HCT116 (cell line): ENCODE measurements at regions not wholly inside any gene's neighbourhood (a gene's known extent, or its start where the extent isn't known, plus 50 kb on each side); places are given as distances from the start of the nearest gene placed in this dataset.

Experiments
- ATAC-seq: fragments of 200-7000 bp; cut with Tn5 transposase; 2 replicates; pipeline ENCODE4 v1.9.1; 2020; ENCODE audit warnings: mild to moderate bottlenecking, moderate library complexity
- BruUV-seq: library from RNA; stranded (reverse); fragments of 400-500 nt; replicated peaks from 2 replicates; lab custom pipeline; 2021; lab: Mats Ljungman, UMichigan
- CTCF ChIA-PET: fragments of 300-600 bp; sonication (Branson Sonifier 250); formaldehyde crosslinking; loops from one replicate; lab custom pipeline; 2021; ENCODE audit warnings: antibody characterized with exemption; lab: Charles Lee
- POLR2A ChIA-PET: fragments of 300-600, 350-600 bp; sonication (Branson Sonifier 250); formaldehyde crosslinking; loops from one replicate; lab custom pipeline; 2021; ENCODE audit warnings: antibody characterized with exemption; lab: Charles Lee
- RAD21 ChIA-PET, 2 experiments: fragments of 300-600 bp; sonication (Branson Sonifier 250); formaldehyde crosslinking; loops; one replicate each; lab custom pipeline; 2023; ENCODE audit warnings: low total read pairs in 2 of 2; ENCODE audit not compliant: uncharacterized antibody in 2 of 2, unreplicated experiment in 2 of 2, low non-redundant PET in 1 of 2; lab: Charles Lee
- DNase-seq: peaks from one replicate; pipeline ENCODE4 v3.0.0-alpha.2; 2010; ENCODE audit warnings: low read depth, low spot score
- H2AFZ ChIP-seq: fragments of 200-600 bp; shearing (Covaris generic), sonication (generic); 2 replicates; pipeline ENCODE4 v1.6.1; 2017; ENCODE audit warnings: low read depth, mixed run types, mixed read lengths, antibody characterized with exemption, low read length; ENCODE audit not compliant: poor library complexity, severe bottlenecking
- H3K27ac ChIP-seq: 2 replicates; pipeline ENCODE4 v1.5.1; 2012; ENCODE audit warnings: low read depth, low read length
- H3K27me3 ChIP-seq: fragments of 200-600 bp; sonication (generic); 2 replicates; pipeline ENCODE4 v1.6.1; 2016; ENCODE audit warnings: mixed run types, low read length, mixed read lengths; ENCODE audit not compliant: insufficient read depth
- H3K36me3 ChIP-seq, 2 experiments: fragments of 200-500 bp in 1 of 2; fragments of 200-600 bp in 1 of 2; sonication (Bioruptor generic) in 1 of 2; sonication (generic) in 1 of 2; 2 replicates each; pipeline versions ENCODE4 v1.5.1 to v1.6.1; 2014 to 2016; ENCODE audit warnings: low read length in 2 of 2, inconsistent platforms in 1 of 2, mixed read lengths in 1 of 2, mixed run types in 1 of 2; ENCODE audit not compliant: insufficient read depth in 2 of 2, control insufficient read depth in 1 of 2
- H3K4me1 ChIP-seq, 2 experiments: fragments of 200-600 bp in 1 of 2; sonication (generic) in 1 of 2; 2 replicates each; pipeline versions ENCODE4 v1.5.1 to v1.6.1; 2012 to 2017; ENCODE audit warnings: low read length in 2 of 2, inconsistent platforms in 1 of 2, mild to moderate bottlenecking in 1 of 2, mixed read lengths in 1 of 2, mixed run types in 1 of 2, moderate library complexity in 1 of 2; ENCODE audit not compliant: insufficient read depth in 2 of 2, control insufficient read depth in 1 of 2
- H3K4me2 ChIP-seq: fragments of 200-600 bp; sonication (generic); 2 replicates; pipeline ENCODE4 v1.6.1; 2017; ENCODE audit warnings: mixed run types, low read length, mixed read lengths
- H3K4me3 ChIP-seq, 2 experiments: fragments of 200-600 bp in 1 of 2; sonication (generic) in 1 of 2; replicated peaks in 1 of 2; 2 replicates each; pipeline ENCODE4 v1.5.1; 2011 to 2016; ENCODE audit warnings: low read length in 2 of 2, control low read depth in 1 of 2, low read depth in 1 of 2, mild to moderate bottlenecking in 1 of 2, mixed read lengths in 1 of 2, mixed run types in 1 of 2
- H3K79me2 ChIP-seq: fragments of 200-600 bp; sonication (generic); 2 replicates; pipeline ENCODE4 v1.6.1; 2017; ENCODE audit warnings: mild to moderate bottlenecking, mixed run types, low read length, moderate library complexity, mixed read lengths; ENCODE audit not compliant: insufficient read depth
- H3K9ac ChIP-seq: fragments of 200-600 bp; sonication (generic); 2 replicates; pipeline ENCODE4 v1.6.1; 2016; ENCODE audit warnings: low read length, mixed read lengths
- H3K9me2 ChIP-seq: fragments of 200-600 bp; sonication (generic), shearing (Covaris generic); 2 replicates; pipeline ENCODE4 v1.6.1; 2017; ENCODE audit warnings: mixed run types, mild to moderate bottlenecking, moderate library complexity; ENCODE audit not compliant: insufficient read depth
- H3K9me3 ChIP-seq, 2 experiments: fragments of 200-500 bp in 1 of 2; fragments of 200-600 bp in 1 of 2; sonication (Bioruptor generic) in 1 of 2; sonication (generic) in 1 of 2; 2 replicates each; pipeline ENCODE4 v1.6.1; 2014 to 2017; ENCODE audit warnings: low read length in 2 of 2, mixed read lengths in 2 of 2, inconsistent platforms in 1 of 2, low read depth in 1 of 2, mild to moderate bottlenecking in 1 of 2, mixed run types in 1 of 2, moderate library complexity in 1 of 2; ENCODE audit not compliant: control insufficient read depth in 1 of 2, insufficient read depth in 1 of 2
- H4K20me1 ChIP-seq: fragments of 200-600 bp; sonication (generic), shearing (Covaris generic); 2 replicates; pipeline ENCODE4 v1.6.1; 2017; ENCODE audit warnings: mixed run types, mild to moderate bottlenecking, moderate library complexity; ENCODE audit not compliant: insufficient read depth
- EZH2 ChIP-seq: fragments of 200-600 bp; sonication (generic); IDR thresholded peaks from 2 replicates; pipeline ENCODE4 v1.6.1; 2017; ENCODE audit warnings: antibody characterized with exemption, mixed run types
- FOSL1 ChIP-seq: IDR thresholded peaks from 2 replicates; pipeline ENCODE4 v1.6.1; 2012; ENCODE audit warnings: low read depth
- JUND ChIP-seq: IDR thresholded peaks from 2 replicates; pipeline ENCODE4 v1.6.1; 2012
- POLR2AphosphoS5 ChIP-seq: IDR thresholded peaks from 2 replicates; pipeline ENCODE4 v1.6.1; 2011; ENCODE audit warnings: mild to moderate bottlenecking, low read depth, low read length, moderate library complexity
- SP1 ChIP-seq: IDR thresholded peaks from 2 replicates; pipeline ENCODE4 v1.6.1; 2012; ENCODE audit warnings: low read depth
- SRF ChIP-seq: IDR thresholded peaks from 2 replicates; pipeline ENCODE4 v1.6.1; 2012; ENCODE audit warnings: low read depth
- ZFX ChIP-seq: fragments of 450-650 bp; IDR thresholded peaks from 2 replicates; pipeline ENCODE4 v1.6.1; 2017
- intact Hi-C: fragments of 100-400 bp; cut with micrococcal nuclease; formaldehyde crosslinking; loops from 2 replicates; pipeline ENCODE4 v1.10.0; 2022
- TF ChIP-seq, protein P1 (sequence below): IDR thresholded peaks from 2 replicates; pipeline ENCODE4 v1.6.1; 2012
- TF ChIP-seq, protein P2 (sequence below): IDR thresholded peaks from 2 replicates; pipeline ENCODE4 v1.6.1; 2012; ENCODE audit warnings: low read depth
- TF ChIP-seq, protein P3 (sequence below), 3 experiments: fragments of 200-600 bp in 1 of 3; sonication (generic) in 1 of 3; IDR thresholded peaks in 2 of 3; conservative IDR thresholded peaks in 1 of 3; 2 replicates each; pipeline ENCODE4 v1.5.1; 2012 to 2017; ENCODE audit warnings: low read depth in 2 of 3, low read length in 2 of 3, antibody characterized with exemption in 1 of 3, borderline replicate concordance in 1 of 3, control low read depth in 1 of 3, mild to moderate bottlenecking in 1 of 3, mixed read lengths in 1 of 3, mixed run types in 1 of 3, moderate library complexity in 1 of 3; ENCODE audit not compliant: insufficient read depth in 1 of 3
- TF ChIP-seq, protein P4 (sequence below): IDR thresholded peaks from 2 replicates; pipeline ENCODE4 v1.6.1; 2012

DNA sequence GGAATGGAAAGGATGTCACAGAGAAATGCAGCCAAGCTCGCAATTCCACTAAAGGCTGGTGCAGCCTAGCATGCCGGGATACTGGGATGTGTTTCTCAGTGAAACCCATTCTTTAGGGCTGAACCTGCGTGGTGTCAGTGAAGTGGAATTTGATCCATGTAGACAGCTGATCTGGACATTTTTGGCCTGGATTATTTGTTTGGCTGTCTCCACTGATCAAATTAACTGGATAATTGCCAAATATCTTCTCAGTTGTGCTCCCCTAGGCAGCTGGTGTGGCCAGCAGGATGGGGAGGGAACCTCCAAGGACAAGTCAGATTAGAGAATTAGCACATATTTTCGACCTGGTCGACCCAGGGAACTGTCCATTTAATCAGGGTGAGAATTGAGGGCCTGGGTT lies 318.4 kb downstream of the RPS6KC1 start (continued):
- no peak for TF ChIP-seq POLR2AphosphoS5
- TF ChIP-seq, protein P1, sequence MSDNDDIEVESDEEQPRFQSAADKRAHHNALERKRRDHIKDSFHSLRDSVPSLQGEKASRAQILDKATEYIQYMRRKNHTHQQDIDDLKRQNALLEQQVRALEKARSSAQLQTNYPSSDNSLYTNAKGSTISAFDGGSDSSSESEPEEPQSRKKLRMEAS, result no peak
- no peak for TF ChIP-seq JUND
- TF ChIP-seq ZFX, result no peak
- TF ChIP-seq, protein P2, sequence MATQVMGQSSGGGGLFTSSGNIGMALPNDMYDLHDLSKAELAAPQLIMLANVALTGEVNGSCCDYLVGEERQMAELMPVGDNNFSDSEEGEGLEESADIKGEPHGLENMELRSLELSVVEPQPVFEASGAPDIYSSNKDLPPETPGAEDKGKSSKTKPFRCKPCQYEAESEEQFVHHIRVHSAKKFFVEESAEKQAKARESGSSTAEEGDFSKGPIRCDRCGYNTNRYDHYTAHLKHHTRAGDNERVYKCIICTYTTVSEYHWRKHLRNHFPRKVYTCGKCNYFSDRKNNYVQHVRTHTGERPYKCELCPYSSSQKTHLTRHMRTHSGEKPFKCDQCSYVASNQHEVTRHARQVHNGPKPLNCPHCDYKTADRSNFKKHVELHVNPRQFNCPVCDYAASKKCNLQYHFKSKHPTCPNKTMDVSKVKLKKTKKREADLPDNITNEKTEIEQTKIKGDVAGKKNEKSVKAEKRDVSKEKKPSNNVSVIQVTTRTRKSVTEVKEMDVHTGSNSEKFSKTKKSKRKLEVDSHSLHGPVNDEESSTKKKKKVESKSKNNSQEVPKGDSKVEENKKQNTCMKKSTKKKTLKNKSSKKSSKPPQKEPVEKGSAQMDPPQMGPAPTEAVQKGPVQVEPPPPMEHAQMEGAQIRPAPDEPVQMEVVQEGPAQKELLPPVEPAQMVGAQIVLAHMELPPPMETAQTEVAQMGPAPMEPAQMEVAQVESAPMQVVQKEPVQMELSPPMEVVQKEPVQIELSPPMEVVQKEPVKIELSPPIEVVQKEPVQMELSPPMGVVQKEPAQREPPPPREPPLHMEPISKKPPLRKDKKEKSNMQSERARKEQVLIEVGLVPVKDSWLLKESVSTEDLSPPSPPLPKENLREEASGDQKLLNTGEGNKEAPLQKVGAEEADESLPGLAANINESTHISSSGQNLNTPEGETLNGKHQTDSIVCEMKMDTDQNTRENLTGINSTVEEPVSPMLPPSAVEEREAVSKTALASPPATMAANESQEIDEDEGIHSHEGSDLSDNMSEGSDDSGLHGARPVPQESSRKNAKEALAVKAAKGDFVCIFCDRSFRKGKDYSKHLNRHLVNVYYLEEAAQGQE, result no peak
- TF ChIP-seq FOSL1, result no peak
- no peak for TF ChIP-seq SP1

DNA sequence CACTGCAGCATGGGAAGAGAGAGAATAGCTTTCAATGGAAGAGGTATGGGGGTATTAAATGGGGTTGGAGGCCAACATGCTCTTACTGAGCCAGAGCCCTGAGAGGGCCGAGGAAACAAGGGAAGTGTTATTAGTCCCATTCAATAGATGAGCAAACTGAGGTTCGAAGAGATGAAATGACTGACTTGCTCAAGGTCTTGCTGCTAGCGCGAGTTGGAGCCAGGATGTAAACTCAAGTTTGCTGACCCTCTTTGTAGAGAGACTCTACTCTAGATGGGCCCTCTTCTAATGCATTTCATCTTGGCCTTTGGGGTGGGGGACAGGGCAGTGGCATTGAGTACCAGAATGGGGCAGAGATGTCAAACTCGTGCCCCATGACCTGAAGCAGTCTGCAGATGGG lies 319.5 kb downstream of the RPS6KC1 start:
- intact Hi-C loops, result loop anchor here (5.0 kb wide), 1 partner anchor 957 kb away; no protein-coding TSS in a partner anchor
- no peak for DNase-seq
- no peaks in the 10 kb centered on the region for H3K79me2 ChIP-seq
- no peaks in the 10 kb centered on the region; the same call in 1 of the 2 replicates for H3K27me3 ChIP-seq
- H3K4me3 ChIP-seq, result no peak overlapping the region
- H3K9me3 ChIP-seq, result no peaks in the 10 kb centered on the region
- RAD21 ChIA-PET, result no interaction called here
- no TSS peak for BruUV-seq
- H3K27ac ChIP-seq, result no peak overlapping the region
- TF ChIP-seq JUND (no peak), FOSL1 (no peak), EZH2 (no peak), SRF (no peak)
- TF ChIP-seq, protein P3, sequence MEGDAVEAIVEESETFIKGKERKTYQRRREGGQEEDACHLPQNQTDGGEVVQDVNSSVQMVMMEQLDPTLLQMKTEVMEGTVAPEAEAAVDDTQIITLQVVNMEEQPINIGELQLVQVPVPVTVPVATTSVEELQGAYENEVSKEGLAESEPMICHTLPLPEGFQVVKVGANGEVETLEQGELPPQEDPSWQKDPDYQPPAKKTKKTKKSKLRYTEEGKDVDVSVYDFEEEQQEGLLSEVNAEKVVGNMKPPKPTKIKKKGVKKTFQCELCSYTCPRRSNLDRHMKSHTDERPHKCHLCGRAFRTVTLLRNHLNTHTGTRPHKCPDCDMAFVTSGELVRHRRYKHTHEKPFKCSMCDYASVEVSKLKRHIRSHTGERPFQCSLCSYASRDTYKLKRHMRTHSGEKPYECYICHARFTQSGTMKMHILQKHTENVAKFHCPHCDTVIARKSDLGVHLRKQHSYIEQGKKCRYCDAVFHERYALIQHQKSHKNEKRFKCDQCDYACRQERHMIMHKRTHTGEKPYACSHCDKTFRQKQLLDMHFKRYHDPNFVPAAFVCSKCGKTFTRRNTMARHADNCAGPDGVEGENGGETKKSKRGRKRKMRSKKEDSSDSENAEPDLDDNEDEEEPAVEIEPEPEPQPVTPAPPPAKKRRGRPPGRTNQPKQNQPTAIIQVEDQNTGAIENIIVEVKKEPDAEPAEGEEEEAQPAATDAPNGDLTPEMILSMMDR (IDR thresholded peaks at IDR 0.05 in 2 of 3, conservative IDR thresholded peaks at IDR 0.05 in 1 of 3; ENCODE audit: borderline replicate concordance in 1 of 3, insufficient read depth in 1 of 3, low read depth in 2 of 3, low read length in 2 of 3), result no peak
- TF ChIP-seq, protein P4, sequence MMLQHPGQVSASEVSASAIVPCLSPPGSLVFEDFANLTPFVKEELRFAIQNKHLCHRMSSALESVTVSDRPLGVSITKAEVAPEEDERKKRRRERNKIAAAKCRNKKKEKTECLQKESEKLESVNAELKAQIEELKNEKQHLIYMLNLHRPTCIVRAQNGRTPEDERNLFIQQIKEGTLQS, result no peak
- TF ChIP-seq, all 23 proteins: peak for 0
- no peaks in the 10 kb centered on the region for H3K9me2 ChIP-seq
- H3K9ac ChIP-seq, result no peak overlapping the region
- H3K4me2 ChIP-seq, result no peak overlapping the region
- H2AFZ ChIP-seq, result no peak overlapping the region
- ATAC-seq, result no peak
- CTCF ChIA-PET, result no interaction called here
- no peaks in the 10 kb centered on the region for H3K36me3 ChIP-seq
- POLR2A ChIA-PET, result no interaction called here
- H3K4me1 ChIP-seq, result no peaks in the 10 kb centered on the region
- H4K20me1 ChIP-seq, result no peaks in the 10 kb centered on the region
